ENCODE measurements at regions not wholly inside any gene's neighbourhood (a gene's known extent, or its start where the extent isn't known, plus 50 kb on each side); places are given as distances from the start of the nearest gene placed in this dataset.
"Not testable (repeated sequence)": the region's sequence is repeated elsewhere in the genome, so short reads cannot be mapped to it uniquely, and the experiment has no call there.

- POLR2A ChIA-PET: no interaction called here
- CTCF ChIA-PET: no interaction called here
These were observed 52.7 kb downstream of the COL6A6 start for GRCh38 chr3:130569461-130570365.

GRCh38 chr3:130572769-130573168 lies 55.8 kb downstream of the COL6A6 start:
- CTCF ChIA-PET: no interaction called here
- POLR2A ChIA-PET: no interaction called here

DNA sequence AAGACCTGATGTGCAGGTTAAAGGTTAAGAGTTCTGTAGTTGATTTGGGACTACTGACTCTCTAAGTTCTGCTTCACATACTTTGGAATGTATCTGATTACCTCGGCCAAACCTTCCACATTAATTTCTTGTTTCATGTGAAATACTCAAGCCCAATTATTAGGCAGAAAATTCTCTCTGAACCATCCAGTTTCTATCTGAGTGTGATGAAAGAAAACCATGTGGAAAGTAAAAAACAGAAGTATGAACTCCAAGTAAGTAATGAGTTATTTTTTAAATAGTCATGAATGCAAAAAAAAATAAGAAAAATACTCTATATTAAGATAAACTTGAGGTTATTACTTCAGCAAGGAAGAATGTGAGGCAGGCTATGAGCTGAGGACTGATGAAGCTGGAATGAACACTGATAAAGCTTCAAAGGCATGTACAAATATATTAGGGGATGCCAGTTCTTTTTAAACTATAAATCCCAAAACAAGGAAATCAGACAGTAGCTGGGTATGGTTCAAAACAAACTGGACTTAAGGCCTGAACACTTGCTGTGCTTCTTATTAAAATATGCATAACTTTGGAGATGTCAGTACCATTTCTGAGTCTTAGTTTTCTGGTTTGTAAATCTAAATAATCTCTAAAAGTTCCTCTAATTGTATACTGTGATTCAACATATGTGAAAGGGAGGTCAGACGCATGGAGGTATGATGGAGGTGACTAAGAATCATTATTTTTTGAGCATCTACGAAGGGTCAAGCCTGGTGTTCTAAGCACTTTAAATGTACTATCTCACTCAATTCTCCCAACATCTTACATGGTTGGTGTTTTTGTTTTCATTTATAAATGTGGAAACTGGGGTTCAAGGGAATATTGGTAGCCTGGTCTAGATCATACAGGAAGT lies 59.6 kb downstream of the COL6A6 start:
- ChIA-PET CTCF (no interaction called here), POLR2A (no interaction called here)

GRCh38 chr3:130582457-130583153 lies 65.6 kb downstream of the COL6A6 start:
- ChIA-PET POLR2A (no interaction called here), CTCF (interaction anchor here (0.6 kb wide), 1 partner anchor 900 kb away, joined by 3 read pairs; no protein-coding TSS in a partner anchor)

- POLR2A ChIA-PET, CTCF ChIA-PET: not testable (repeated sequence)
These were observed 77.8 kb downstream of the COL6A6 start for GRCh38 chr3:130594749-130595148.

DNA sequence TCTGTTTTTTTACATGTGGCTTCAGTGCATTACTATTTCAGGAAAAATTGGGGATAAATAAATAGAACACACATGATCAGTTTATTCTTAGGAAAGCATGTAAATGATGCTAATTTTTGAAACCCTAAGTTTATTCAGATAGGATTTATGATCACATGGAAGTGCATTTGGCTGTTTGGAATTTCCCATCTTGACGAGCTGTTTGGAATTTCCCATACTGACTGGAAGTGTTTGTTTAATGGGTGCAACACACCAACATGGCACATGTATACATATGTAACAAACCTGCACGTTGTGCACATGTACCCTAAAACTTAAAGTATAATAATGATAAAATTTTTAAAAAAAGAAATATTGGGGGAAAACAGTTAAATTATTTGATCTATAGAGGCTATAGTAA lies 79.5 kb downstream of the COL6A6 start:
- CTCF ChIA-PET: no interaction called here
- POLR2A ChIA-PET: no interaction called here

- ChIA-PET POLR2A (no interaction called here), CTCF (no interaction called here)
These were observed 84.5 kb downstream of the COL6A6 start for GRCh38 chr3:130601442-130601971.

DNA sequence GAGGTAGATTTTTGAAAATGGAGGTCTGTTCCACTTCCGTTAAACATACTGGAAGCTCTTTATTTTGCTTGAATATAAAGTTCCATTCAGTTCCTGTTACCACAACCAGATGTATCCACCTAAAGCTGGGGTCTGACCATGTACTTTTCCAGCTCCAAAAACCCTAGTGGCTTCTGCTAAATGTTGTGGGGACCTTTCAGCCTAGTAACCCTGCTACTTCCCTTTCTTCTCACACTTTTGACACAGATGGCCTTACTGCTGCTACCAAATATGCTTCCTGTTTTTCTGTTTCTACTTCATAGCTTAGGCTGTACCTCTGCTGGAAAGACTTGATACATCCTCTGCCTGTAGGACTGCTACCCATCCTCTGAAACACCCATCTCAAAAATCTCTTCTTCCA lies 87.8 kb downstream of the COL6A6 start:
- ChIA-PET POLR2A (no interaction called here), CTCF (no interaction called here)

GRCh38 chr3:130606336-130606735 lies 89.4 kb downstream of the COL6A6 start:
- CTCF ChIA-PET: no interaction called here

GRCh38 chr3:130607553-130608154 lies 90.7 kb downstream of the COL6A6 start:
- ChIA-PET CTCF (no interaction called here), POLR2A (no interaction called here)

More at GRCh38 chr3:130606336-130606735, 89.4 kb downstream of the COL6A6 start:
- POLR2A ChIA-PET: no interaction called here

DNA sequence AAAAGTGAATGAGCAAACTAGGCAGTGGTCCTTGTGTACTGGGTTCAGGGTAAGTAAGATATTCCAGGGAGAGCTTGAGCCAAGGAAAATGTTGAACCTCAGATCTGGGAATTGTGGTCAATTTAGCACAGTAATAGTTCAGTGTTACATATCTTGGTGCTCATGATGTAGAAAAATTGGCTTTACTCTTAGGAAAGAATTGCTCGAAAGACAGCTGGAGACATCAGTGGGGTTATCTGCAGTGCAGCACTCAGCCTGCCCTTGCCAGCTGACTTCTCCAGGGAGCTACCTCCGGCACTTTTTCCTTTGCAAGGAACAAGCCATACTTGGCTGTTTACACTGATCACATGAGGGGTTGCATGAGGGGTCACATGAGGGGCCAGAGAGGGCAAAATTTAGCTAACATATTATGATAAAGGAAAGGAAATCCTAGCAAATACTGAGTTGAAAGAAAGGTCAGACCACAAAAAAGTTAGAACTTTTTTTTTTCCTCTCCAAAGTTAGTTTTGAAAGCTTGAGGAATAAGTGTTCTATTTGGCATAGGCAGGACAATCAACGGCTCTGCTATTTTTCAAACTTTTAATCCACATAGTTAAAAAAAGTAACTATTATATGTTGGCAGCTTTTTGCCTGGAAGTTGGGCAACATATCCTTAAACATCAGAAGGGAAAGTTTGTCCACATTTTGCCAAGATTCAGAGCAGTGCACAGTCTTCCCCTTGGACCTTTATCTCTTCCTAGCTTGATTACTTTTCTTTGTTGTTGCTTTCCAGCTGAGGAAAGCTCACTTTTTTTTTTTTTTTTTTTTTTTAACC lies 92.4 kb downstream of the COL6A6 start:
- ChIA-PET CTCF (no interaction called here), POLR2A (no interaction called here)

- POLR2A ChIA-PET: no interaction called here
- CTCF ChIA-PET: no interaction called here
These were observed 102.2 kb downstream of the COL6A6 start for GRCh38 chr3:130619196-130619595.

- ChIA-PET POLR2A (no interaction called here), CTCF (no interaction called here)
These were observed 104.8 kb downstream of the COL6A6 start for GRCh38 chr3:130621824-130622223.

GRCh38 chr3:130626049-130626448 lies 109.1 kb downstream of the COL6A6 start:
- ChIA-PET POLR2A (no interaction called here), CTCF (no interaction called here)

- POLR2A ChIA-PET: no interaction called here
- CTCF ChIA-PET: no interaction called here
These were observed 110.3 kb downstream of the COL6A6 start for GRCh38 chr3:130627143-130627855.

DNA sequence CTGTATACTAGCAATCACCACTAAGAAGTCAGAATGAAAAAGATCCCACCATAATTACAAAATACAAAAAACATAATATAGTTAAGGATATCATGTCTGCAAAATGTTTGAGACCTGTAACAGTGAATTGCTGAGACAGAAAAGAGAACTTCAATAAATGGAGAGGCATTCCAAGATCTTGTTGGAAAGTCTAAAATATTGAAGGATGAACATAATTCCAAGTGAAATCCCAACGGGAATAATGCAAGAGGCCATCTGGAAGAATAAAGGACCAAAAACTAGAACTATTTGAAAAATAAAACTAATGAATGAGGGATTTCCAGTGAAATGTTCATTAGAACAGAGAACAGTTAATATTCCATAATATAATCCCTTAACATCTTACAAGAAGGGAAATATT lies 110.9 kb downstream of the COL6A6 start:
- ChIA-PET POLR2A (no interaction called here), CTCF (no interaction called here)
